Body of pancreas (tissue), 4 donors: ENCODE measurements at regions not wholly inside any gene's neighbourhood (a gene's known extent, or its start where the extent isn't known, plus 50 kb on each side); places are given as distances from the start of the nearest gene placed in this dataset.

Experiments
- ATAC-seq: fragments of 150-250 bp; one replicate; pipeline ENCODE4 v1.9.1; 2016
- DNase-seq, 4 donors: peaks; one replicate each; pipeline ENCODE4 v3.0.0-alpha.2; 2019
- H3K27ac ChIP-seq, 4 donors: fragments of 200-600 bp; sonication (generic); 1 replicate in 3 of 4; 2 replicates in 1 of 4; pipeline versions ENCODE4 v1.5.1 to v1.6.1; 2016 to 2019; ENCODE audit warnings: mild to moderate bottlenecking in 1 of 4, mixed read lengths in 1 of 4, moderate library complexity in 1 of 4
- H3K27me3 ChIP-seq, 2 donors: fragments of 200-600 bp; sonication (generic); one replicate each; pipeline ENCODE4 v1.6.0; 2016; ENCODE audit warnings: mild to moderate bottlenecking in 1 of 2
- H3K36me3 ChIP-seq, 2 donors: fragments of 200-600 bp; sonication (generic); replicated peaks in 1 of 2; 2 replicates each; pipeline ENCODE4 v1.5.1; 2016; ENCODE audit warnings: low read depth in 2 of 2; ENCODE audit not compliant: insufficient read depth in 1 of 2
- H3K4me1 ChIP-seq: fragments of 200-600 bp; sonication (generic); one replicate; pipeline ENCODE4 v1.6.0; 2016
- H3K4me3 ChIP-seq, 2 donors: fragments of 200-600 bp; sonication (generic); 1 replicate in 1 of 2; 2 replicates in 1 of 2; pipeline ENCODE4 v1.5.1; 2016 to 2019
- H3K9me3 ChIP-seq, 3 donors: fragments of 200-600 bp; sonication (generic); 1 replicate in 2 of 3; 2 replicates in 1 of 3; pipeline ENCODE4 v1.5.1; 2016
- POLR2A ChIP-seq, 3 donors: fragments of 450-650 bp; IDR thresholded peaks; one replicate each; pipeline ENCODE4 v1.6.1; 2016; ENCODE audit warnings: antibody characterized with exemption in 3 of 3, mild to moderate bottlenecking in 2 of 3
- WGBS, 2 donors: methylation state at CpG; one replicate each; pipeline ENCODE4 v1.1.5; 2017; 5-methylcytosine and 5-hydroxymethylcytosine counted together
- intact Hi-C: fragments of 100-400 bp; cut with DNase I; formaldehyde crosslinking; loops from one replicate; pipeline ENCODE4 v1.15.1; 2023
- TF ChIP-seq, protein P1 (sequence below), 7 experiments: fragments of 450-650 bp in 4 of 7; fragments of 200-600 bp in 3 of 7; sonication (generic) in 3 of 7; IDR thresholded peaks; one replicate each; pipeline ENCODE4 v1.5.1; 2016 to 2019; ENCODE audit warnings: antibody characterized with exemption in 7 of 7

GRCh38 chr13:32924886-32925285 is 91.3 kb upstream of the KL start:
- H3K36me3 ChIP-seq = no peaks in the 10 kb centered on the region
- DNase-seq (no peak), ATAC-seq (no peak)
- H3K4me1 ChIP-seq = no peaks in the 10 kb centered on the region
- H3K27me3 ChIP-seq = no peaks in the 10 kb centered on the region
- TF ChIP-seq POLR2A (IDR thresholded peaks at IDR 0.05) = no peak
- TF ChIP-seq, protein P1, sequence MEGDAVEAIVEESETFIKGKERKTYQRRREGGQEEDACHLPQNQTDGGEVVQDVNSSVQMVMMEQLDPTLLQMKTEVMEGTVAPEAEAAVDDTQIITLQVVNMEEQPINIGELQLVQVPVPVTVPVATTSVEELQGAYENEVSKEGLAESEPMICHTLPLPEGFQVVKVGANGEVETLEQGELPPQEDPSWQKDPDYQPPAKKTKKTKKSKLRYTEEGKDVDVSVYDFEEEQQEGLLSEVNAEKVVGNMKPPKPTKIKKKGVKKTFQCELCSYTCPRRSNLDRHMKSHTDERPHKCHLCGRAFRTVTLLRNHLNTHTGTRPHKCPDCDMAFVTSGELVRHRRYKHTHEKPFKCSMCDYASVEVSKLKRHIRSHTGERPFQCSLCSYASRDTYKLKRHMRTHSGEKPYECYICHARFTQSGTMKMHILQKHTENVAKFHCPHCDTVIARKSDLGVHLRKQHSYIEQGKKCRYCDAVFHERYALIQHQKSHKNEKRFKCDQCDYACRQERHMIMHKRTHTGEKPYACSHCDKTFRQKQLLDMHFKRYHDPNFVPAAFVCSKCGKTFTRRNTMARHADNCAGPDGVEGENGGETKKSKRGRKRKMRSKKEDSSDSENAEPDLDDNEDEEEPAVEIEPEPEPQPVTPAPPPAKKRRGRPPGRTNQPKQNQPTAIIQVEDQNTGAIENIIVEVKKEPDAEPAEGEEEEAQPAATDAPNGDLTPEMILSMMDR (IDR thresholded peaks at IDR 0.05) = no peak
- no peak overlapping the region for H3K4me3 ChIP-seq
- H3K27ac ChIP-seq = no peak overlapping the region
- WGBS, 2 donors = 47 to 58% methylated on average over 3 of the region's 3 CpGs
- intact Hi-C loops = no loop called here
- no peaks in the 10 kb centered on the region for H3K9me3 ChIP-seq

DNA sequence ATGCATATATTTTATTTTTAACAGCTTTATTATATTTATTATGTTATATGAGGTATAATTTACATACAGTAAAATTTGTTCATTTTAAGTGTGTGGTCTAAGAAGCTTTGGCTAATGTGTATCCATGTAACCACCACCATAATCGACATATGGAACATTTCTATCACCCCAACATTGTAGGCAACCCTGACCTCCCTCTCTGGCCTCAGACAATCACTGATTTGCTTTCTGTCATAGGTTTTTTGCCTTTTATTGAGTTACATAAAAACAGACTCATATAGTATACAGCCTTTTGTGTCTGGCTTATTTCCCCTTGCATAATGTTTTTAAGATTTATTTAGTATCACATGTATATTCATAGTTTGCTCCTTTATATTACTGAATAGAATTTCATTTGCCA is 90.7 kb upstream of the KL start:
- no peaks in the 10 kb centered on the region for H3K27me3 ChIP-seq
- TF ChIP-seq, protein P1 (IDR thresholded peaks at IDR 0.05) = no peak
- no peak for TF ChIP-seq POLR2A (IDR thresholded peaks at IDR 0.05)
- WGBS, 2 donors = 73 to 76% methylated on average over 1 of the region's 1 CpG
- DNase-seq = no peak
- no peak for ATAC-seq
- H3K4me3 ChIP-seq = no peak overlapping the region
- no peaks in the 10 kb centered on the region for H3K4me1 ChIP-seq
- intact Hi-C loops = no loop called here
- no peaks in the 10 kb centered on the region for H3K9me3 ChIP-seq
- no peaks in the 10 kb centered on the region for H3K36me3 ChIP-seq
- H3K27ac ChIP-seq = no peak overlapping the region

- H3K9me3 ChIP-seq = peaks cover 0 to 7% (median 0%) of the 10 kb centered on the region in 3 donors
- DNase-seq (no peak), ATAC-seq (no peak)
- no peak overlapping the region for H3K4me3 ChIP-seq
- 37 to 44% methylated on average over 2 of the region's 2 CpGs for WGBS, 2 donors
- no peaks in the 10 kb centered on the region for H3K4me1 ChIP-seq
- H3K36me3 ChIP-seq = no peaks in the 10 kb centered on the region
- TF ChIP-seq, protein P1 (IDR thresholded peaks at IDR 0.05) = no peak
- no peak for TF ChIP-seq POLR2A (IDR thresholded peaks at IDR 0.05)
- H3K27ac ChIP-seq = no peak overlapping the region
- no peaks in the 10 kb centered on the region for H3K27me3 ChIP-seq
- intact Hi-C loops = no loop called here
Measured at GRCh38 chr13:32932376-32932775, 83.8 kb upstream of the KL start.

DNA sequence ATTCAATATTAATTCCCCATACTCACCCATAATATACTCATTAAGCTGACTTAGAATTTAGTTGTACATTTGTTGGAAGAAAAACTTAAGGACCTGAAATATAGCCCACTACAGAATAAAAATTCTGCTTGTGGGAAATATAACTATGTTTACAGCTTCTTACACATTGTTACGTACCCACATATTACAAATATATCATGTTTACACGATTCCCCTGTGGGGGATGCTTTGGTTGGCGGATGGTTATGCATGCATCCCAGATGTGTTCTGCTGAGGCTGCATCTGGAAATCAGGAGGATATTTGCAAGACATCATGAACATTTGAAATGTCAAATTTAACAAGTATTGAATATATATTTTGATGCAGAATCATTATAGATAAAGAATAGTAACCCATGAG is 79.5 kb upstream of the KL start:
- 79 to 95% methylated on average over 3 of the region's 3 CpGs for WGBS, 2 donors
- ATAC-seq = no peak
- peaks cover 0 to 2% (median 0%) of the 10 kb centered on the region in 3 donors for H3K9me3 ChIP-seq
- no peak overlapping the region for H3K4me3 ChIP-seq
- no peaks in the 10 kb centered on the region for H3K4me1 ChIP-seq
- no peaks in the 10 kb centered on the region for H3K36me3 ChIP-seq
- H3K27ac ChIP-seq = no peak overlapping the region
- H3K27me3 ChIP-seq = no peaks in the 10 kb centered on the region
- TF ChIP-seq POLR2A (IDR thresholded peaks at IDR 0.05) = no peak
- TF ChIP-seq, protein P1 (IDR thresholded peaks at IDR 0.05) = no peak
- intact Hi-C loops = no loop called here
- no peak for DNase-seq

DNA sequence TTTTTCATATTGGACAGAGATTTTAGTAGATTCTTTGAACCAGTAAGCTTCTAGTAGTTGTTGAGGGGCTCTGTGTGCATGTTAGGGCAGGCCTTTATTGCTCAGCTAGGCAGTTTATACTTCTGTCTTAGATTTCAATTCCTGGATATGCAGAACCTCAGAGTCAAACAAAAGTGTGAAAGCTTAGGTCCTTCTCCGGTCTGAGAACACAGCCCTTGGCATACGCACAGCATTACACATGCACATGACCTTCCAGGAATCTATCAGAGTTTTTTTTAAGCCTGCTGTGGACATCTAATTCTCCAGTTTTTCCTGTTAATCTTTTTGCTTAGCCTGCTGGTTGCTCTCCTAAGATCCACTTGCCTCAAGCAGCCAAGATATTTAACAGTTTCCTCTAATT is 77.9 kb upstream of the KL start:
- H3K9me3 ChIP-seq = no peaks in the 10 kb centered on the region
- H3K4me3 ChIP-seq = no peak overlapping the region
- no peaks in the 10 kb centered on the region for H3K36me3 ChIP-seq
- DNase-seq = no peak
- no peak overlapping the region for H3K27ac ChIP-seq
- no peaks in the 10 kb centered on the region for H3K4me1 ChIP-seq
- intact Hi-C loops = no loop called here
- WGBS, 2 donors = 69 to 79% methylated on average over 2 of the region's 2 CpGs
- H3K27me3 ChIP-seq = no peaks in the 10 kb centered on the region
- no peak for TF ChIP-seq POLR2A (IDR thresholded peaks at IDR 0.05)
- TF ChIP-seq, protein P1 (IDR thresholded peaks at IDR 0.05) = no peak
- no peak for ATAC-seq
